ENCODE measurements at regions not wholly inside any gene's neighbourhood (a gene's known extent, or its start where the extent isn't known, plus 50 kb on each side); places are given as distances from the start of the nearest gene placed in this dataset.
"Not testable (repeated sequence)": the region's sequence is repeated elsewhere in the genome, so short reads cannot be mapped to it uniquely, and the experiment has no call there.

DNA sequence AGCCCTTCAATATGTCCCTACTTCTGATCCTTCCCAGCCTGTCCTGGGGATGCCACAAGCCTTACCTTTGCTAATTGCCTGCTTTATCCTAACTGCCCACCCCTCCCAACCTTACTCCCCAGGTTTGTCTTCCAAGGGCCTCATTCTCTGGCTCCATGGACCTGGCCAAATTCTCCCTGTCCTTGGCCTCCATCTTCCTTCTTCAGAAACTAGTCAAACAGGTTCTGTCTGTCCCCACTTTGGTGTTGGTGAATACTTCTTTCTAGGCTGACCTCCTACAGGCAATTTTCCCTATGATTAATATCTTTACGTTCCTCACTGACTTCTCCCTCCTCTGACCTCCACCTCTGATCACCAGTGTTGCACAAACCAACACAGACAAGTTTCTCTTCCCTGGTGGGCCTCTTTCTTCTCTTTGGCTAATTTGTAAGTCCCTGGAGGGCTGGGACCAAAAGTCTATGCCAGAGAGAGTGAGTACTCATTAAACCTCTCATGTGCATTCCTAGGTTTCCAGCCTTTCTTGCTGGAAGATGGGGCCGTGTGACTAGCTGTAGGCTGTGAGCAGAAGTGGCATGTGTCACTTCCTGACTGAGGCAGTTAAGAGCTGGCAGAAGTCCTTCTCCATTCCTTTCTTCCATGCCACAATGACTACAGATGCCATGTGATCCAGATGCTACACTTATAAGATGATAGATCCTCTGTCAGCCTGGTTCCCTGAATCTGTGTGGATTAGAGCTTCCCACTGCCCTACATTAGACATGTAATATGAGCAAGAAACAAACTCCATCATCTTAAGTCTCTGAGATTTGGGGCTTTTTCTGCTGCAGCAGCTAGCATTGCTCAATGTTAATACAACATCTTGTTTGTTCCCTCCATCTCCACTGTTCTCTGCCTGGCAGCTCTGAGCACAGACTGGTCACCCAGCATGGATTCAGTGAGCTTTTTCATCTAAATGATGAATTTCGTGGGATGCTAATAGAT lies 382.7 kb downstream of the RPS24 start:
- no peak for DNase-seq (ENCODE audit: low read depth)

DNA sequence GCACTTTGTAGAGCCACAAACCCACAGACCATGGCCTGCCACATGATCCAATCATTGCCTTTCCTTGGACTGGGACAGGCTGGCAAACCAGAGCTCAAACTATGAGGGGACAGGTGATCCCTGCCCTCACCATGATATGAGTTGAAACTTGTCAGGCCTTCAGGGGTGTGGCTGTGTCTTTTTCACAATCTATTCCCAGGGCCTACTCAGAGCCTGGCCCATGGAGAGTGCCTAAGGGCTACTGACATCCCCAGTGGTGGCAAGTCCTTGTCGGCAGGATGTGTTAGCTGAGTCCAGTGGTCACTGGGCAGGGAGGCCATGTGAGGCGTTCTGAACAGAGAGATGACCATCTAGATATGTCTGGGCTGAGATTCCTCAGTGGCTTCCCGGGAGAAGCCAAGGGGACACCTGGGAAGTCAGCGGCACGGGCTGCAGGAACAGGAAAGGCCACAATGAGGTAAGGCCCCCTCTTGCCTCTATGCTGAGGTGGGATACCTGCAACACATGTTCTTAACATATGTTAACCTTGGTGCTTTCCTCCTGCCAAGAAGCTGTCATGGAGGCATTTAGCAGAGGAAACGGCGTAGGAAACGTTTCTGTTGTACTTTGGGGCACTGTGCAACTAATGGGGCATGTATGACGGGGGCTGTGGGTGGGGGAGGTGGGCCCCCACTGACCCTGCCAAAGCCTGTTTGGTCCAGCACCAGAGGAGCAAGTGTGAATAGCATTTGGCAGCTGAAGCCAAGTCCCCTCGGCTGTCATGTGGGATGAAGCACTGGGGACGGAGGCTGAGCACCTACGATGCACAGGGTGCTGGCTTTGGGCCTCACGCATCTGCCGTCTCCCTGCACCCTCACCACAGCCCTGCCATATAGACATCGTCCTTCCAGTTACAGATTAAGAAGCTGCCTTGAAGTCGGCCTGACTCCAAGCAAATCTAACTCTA lies 384.0 kb downstream of the RPS24 start:
- no peak for DNase-seq (ENCODE audit: low read depth)

DNA sequence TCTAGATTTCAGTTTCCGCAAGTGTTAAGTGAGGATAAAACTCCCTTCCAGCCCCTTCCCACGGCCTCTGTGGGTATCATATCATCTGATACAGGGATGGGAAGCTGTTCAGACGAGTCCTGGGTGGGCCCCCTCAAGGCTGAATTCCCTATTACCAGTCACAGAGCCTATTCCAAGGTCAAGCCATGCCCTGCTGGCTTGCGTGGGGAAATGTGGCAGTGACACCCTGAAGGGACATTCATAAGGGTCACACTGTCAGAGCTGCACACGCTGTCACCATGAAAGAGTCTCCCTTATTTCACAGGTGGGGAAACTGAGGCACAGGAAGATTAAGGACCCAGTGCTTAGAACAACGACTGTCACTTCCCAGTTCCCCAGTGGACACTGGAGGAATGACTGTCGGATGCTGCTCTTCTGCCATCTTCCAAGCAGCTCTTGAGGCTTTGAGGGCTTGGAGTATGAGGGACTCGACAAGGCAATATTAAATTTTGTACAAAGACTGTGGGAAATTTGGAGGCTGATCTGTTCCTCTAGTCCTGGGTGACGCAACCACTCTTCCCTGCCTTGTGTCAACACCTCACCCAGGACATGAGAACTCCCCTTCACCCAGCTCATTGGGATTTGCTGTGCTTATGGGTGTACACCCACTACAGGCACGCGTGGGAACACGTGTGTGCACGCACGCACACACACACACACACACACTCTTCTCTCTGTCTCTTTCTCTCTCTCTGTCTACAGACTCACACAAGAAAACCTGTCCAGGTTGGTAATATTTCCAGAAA lies 386.0 kb downstream of the RPS24 start:
- DNase-seq (ENCODE audit: low read depth): no peak

DNA sequence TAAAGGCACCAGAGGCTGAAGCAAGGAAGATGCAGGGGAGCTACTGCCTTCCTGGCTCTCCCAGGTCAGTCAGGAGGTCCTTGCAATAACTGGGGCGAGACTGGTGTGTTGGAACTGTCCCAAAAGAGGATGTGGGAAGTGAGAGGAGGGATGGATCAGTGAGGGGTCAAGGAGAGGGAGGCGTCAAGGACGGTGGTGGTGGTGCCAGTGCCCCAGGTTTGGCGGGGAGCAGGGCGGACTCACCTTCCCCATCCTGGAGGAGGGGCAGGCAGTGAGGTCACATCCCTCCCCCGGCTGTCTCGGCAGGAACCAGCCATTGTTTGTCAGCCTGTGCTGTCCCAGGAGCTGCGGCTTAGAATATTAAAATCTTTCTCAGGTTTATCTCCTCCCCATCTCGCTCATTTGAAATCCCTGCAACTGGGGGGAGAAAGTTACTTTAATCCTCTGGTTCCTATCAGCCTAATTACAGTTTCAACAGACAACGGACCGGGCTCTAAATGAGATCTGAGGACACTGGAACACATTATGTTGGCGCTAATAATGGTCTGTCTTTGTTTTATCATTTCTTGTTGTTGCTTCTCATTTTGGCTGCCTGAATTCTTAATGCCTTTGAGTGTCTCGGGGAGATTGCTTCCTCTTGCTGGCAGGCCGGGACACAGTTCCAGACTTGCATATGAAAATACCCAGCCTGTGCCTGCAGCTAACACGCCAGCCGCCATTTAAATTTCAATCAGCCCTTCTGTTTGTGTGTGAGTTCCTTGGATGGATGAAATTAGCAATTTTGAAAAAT lies 387.5 kb downstream of the RPS24 start:
- DNase-seq (ENCODE audit: low read depth): no peak

DNA sequence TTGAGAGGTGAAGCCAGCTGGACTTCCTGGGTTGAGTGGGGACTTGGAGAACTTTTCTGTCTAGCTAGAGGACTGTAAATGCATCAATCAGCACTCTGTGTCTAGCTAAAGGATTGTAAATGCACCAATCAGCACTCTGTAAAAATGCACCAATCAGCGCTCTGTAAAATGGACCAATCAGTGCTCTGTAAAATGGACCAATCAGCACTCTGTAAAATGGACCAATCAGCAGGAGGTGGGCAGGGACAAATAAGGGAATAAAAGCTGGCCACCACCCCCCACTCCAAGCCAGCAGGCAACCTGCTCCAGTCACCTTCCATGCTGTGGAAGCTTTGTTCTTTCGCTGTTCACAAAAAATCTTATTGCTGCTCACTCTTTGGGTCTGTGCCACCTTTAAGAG lies 390.4 kb downstream of the RPS24 start:
- DNase-seq (ENCODE audit: low read depth): not testable (repeated sequence)

DNA sequence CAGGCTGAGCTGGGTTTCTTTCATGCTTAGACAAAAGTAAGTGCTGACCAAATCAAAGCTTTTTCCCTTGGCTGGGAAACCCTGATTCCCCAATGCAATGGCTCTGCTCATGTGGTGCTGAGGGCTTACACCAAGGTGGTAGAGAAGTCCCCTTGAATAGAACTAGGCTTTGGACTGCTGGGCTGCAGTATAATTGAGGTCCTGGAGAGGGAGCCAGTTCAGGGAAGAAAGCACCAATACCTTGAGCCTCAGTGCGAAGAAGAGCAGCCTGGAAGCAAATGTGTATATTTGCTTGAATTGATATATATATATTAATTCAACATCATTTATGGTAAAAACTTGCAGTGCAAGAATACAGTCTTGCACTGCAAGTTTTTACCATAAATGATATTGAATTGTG lies 391.1 kb downstream of the RPS24 start:
- no peak for DNase-seq (ENCODE audit: low read depth)

DNA sequence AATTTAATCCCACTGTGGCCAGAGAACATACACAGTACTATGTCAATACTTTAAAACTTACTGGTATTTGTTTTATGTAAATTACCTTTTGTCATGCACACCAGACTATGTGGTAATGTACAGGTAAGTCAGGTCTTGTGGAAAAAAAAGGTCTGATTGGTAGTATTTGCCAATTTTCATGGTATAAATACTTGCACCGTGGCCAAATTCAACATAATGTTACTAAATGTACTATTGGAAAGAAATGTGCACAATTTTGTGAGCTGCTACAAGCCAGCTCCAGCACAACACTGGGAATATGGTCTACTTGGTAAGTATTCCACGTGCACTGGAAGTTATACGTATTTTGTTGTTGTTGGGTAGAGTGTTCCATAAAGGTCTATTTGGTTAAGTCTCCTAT lies 392.5 kb downstream of the RPS24 start:
- no peak for DNase-seq (ENCODE audit: low read depth)

DNA sequence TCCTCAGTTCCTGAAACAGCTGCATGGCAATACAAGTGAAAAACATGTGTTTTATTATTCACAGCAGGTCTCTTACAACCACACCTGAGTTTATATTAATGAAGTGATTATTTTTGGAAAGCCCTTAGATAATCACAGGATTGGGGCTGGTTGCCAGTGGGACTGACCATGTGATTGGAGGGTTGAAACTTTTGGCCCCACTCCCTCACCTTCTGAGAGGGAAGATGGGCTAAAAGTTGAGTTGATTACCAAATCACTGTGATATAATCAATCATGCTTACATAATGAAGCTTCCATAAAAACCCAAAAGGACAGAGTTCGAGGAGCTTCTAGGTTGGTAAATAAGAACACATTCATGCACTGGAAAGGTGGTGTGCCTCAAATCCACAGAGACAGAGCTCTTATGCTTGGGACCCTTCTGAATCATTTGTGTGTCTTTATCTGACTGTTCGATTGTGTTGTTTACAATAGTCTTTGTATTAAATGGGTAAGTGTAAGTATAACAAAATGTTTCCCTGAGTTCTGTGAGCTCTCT lies 393.9 kb downstream of the RPS24 start:
- DNase-seq (ENCODE audit: low read depth): no peak

DNA sequence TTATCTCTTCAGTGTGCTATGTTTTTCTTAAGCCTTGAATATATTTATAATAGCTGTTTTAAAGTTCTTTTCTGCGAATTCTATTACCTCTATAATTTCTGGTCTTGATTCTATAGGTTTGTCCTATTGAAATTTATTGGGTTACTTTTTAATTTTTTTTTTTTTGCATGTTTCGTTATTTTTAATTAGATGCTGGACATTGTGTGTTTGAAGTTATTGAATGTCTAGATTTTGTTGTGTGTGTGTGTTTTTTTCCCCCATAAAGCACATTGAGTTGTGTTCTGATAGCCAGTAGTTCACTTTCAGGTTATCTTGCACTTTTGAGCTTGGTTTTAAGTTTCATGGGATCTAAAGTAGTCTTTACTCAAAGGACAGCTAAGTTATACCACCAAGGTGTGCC lies 394.9 kb downstream of the RPS24 start:
- DNase-seq (ENCODE audit: low read depth): no peak

DNA sequence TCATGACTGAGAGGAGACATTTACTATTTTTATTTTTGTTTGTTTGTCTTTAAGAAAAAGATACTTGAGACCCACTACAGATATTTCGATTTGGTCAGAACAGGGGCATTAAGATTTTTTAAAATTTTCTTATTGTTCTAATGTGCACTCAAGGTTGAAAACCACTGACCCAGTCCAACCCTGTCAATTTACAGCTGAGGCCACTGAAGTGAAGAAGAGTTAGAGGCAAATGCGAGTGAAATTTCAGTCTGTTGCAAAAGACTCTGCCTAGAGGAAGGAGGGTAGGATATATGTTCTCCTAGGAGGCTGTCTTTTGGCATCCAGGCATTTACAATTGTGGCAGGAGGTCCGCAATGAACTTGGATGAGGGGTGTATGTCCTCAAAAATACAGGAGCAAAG lies 396.3 kb downstream of the RPS24 start:
- DNase-seq (ENCODE audit: low read depth): no peak

DNA sequence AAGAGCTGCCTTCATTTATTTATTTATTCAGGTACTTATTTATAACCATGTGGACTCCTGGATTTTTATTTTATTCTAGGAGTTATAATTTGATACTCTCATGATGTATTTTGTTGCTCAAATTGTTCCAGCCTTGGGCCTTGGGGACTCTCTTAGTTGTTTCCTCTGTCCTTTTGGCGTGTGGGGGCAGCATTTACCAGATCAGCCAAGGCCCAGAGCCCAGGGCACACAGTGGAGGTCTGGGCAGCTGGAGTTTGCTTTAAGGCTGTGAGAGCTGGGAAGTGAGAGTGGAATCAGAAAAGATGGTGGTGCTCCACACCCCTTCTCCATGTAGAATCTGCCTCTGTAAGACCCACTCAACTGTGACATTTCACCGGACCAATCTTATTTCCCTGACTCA lies 398.9 kb downstream of the RPS24 start:
- DNase-seq (ENCODE audit: low read depth): no peak

DNA sequence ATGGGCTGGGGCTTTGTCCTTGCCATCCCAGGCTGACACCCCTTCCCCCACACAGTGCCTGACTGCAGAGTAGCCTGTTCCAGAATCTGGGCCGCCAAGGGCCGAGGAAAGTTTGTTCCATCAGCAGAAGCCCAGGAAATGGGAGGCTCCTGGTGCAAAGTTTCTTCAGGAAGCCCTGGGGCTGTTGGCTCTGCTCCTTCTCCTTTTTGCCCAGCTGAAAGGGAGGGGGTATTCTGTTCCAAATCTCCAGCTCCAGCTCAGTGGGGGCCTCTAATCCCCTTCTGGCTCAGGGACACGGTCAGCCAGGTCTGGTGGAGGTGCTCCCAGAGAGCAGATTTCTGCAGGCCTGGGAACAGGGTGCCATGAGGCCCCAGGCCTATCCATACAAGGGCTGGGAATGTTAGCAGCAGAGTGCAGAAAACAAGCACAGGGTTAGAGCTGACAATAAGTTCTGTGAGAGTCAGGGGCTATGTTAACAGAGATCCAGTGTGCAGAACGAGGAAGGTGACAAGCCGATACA lies 399.5 kb downstream of the RPS24 start:
- no peak for DNase-seq (ENCODE audit: low read depth)

DNA sequence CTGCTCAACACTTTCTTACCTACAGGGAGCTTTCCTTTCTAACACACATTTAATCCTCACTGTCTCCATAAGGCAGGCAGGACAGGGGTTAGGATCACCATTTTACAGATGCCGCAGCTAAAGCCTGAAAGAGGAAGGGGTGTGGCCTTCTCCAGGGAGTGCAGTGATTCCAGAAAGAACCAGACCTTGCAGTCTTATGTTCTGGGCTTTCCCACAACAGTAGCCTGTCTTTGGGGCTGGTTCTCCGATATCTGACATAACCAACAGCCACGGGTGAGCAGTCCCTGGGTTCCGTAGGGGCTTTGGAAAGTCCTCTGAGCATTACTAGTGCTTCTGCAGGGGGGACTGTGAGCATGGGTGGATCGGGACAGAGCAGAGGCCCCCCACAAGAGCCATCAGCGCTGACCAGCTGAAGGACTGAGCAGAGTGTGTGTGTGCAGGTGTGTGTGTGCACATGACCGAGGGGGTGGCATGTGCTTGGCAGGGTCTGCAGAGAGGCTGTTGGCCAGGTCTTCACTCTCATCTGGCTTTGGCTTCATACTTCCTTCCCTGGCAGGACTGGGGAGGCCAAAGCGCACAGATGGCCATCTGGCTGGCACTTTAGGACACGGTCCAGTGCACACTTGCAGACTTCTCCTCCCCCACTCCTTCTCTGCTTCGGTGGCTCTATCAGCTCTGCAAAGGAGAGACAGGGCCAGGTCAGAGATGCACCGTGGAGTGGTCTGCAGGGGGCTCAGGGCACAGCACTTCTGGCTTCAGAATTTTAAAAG lies 400.3 kb downstream of the RPS24 start:
- DNase-seq (ENCODE audit: low read depth): no peak

DNA sequence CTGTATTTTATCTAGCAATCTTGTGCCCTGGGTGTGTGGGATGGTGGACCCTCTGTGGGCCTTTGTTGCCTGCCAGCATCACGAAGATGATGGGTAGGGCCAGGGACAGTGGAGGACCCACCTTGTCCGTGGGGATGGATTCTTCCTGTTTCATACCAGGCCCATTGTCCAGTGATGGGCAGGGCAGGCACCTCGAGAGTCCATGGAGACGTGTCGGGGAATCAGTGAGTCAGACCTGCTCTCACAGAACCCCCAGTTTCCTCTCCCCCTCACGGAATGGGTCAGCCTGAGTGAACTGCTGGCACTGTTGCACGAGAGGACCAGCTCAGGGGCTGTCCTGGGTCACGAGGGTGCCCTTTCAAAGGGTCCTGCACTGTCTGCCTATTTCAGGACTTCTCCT lies 401.2 kb downstream of the RPS24 start:
- DNase-seq (ENCODE audit: low read depth): no peak

DNA sequence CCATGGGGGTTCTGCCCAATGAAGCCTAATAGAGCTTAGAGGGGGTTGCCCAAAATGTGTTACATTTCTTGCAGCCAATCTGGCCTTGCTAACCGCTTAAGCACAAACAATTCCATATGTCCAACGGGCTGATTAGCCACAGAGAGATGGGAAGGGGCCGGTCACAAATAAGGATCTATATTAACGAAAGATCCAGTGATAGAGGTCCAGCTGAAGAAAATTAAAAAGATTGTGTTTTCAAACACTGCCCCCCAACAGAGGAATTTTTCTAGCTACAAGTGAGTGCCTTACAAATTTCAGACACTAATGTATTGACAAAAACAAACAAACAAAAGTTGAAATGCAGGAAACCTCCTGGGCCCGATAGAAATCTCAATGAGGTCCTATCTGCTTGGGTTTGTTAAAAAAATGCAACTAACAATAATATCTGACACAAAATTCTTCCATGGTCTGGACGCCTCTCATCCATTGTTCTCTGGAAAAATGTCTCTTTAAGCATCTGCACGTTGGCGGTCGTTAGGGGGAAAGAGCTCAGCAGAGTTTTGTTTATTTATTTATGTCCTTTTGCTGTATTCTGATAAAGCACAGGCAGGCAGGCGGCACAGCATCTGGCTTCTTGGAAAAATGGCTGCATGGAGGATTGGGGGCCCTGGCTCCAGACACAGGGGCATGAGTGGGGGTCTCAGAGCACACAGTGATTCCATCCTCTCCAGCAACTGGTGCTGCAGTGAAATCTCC lies 402.0 kb downstream of the RPS24 start:
- DNase-seq (ENCODE audit: low read depth): no peak

DNA sequence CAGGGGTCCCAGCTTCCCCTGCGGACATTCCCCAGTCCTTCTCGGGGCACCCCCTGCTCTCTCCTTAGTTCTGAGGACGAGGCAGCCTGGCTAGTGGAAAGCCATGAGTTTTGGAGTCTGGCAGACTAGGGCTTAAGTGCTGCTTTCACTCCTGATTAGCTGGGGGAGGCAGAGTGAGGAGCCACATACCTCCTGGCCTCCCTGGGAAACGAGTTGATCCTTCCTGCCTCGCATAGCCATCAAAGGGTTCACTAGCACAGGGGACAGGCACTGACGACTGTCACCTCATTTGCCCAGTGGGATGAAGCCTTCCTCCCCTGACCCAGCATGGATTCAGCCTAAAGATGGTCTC lies 402.5 kb downstream of the RPS24 start:
- DNase-seq (ENCODE audit: low read depth): no peak

DNA sequence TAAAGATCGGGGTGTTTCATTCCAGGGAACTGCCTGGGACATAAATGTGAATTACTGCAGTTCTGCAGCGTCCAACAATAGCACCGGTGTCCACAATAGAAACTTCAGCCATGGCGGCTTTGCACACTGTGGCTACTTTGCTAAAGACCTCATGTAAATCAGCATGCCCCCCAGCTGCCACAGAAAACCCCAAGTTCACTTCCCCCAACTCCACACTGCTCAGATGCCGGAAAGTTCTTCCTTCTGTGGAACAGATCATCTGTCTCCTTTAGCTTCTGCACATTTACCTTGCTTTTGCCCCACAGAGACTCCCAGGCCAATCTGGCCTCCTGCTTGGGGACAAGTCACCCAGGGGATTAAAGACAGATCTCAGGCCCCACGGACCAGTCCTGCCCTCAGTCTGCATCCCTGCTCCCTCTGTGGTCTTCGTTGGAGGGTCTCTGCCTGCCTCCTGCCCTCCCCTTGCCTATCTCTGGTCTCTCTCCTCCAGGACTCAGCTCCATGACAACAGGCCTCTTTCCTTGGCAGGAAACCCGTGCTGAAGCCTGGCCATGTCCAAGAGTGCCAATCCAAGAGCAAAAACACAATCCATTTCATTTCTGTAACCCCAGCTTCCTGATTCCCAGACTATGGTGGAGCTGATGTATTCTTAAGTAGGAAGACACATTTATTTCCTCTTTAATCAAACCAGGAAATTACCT lies 403.2 kb downstream of the RPS24 start:
- no peak for DNase-seq (ENCODE audit: low read depth)

DNA sequence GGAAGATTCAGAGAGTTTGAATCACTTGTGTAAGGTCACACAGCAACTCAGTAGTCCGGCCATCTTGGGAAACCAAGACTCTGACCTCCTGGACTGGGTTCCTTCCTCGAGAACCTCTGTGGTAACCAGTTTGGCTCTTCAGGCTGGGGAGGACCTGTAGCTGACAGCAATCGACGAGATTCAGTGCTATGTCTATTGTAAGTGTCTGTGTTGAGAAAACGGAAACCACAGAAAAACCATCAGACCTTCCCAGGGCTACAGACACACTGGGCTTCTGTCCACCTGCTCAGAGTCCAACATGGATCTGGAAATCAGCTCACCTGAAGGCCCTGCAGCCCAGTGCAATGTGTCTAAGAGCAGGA lies 403.7 kb downstream of the RPS24 start:
- no peak for DNase-seq (ENCODE audit: low read depth)

All from non-pigmented ciliary epithelial cell (primary cell).